ENCODE measurements at regions not wholly inside any gene's neighbourhood (a gene's known extent, or its start where the extent isn't known, plus 50 kb on each side); places are given as distances from the start of the nearest gene placed in this dataset.

DNA sequence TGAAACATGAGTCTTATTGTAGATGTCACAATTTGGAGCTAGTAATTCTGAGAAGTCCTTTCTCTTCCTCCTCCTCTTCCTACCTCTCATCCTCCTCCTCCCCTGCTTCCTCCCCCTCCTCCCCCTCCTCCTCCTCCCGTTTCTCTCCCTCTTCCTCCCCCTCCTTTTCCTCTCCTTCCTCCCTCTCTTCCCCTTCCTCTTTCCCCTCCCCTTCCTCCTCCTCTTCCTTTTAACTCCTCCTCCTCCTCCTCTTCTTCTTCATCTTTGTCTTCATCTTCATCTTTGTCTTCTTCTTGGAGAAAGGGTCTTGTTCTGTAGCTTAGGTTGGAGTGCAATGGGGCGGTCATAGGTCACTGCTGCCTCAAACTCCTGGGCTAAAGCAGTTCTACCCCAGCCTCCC lies 161.8 kb downstream of the PCDH7 start (continued):
- TF ChIP-seq, protein P1, sequence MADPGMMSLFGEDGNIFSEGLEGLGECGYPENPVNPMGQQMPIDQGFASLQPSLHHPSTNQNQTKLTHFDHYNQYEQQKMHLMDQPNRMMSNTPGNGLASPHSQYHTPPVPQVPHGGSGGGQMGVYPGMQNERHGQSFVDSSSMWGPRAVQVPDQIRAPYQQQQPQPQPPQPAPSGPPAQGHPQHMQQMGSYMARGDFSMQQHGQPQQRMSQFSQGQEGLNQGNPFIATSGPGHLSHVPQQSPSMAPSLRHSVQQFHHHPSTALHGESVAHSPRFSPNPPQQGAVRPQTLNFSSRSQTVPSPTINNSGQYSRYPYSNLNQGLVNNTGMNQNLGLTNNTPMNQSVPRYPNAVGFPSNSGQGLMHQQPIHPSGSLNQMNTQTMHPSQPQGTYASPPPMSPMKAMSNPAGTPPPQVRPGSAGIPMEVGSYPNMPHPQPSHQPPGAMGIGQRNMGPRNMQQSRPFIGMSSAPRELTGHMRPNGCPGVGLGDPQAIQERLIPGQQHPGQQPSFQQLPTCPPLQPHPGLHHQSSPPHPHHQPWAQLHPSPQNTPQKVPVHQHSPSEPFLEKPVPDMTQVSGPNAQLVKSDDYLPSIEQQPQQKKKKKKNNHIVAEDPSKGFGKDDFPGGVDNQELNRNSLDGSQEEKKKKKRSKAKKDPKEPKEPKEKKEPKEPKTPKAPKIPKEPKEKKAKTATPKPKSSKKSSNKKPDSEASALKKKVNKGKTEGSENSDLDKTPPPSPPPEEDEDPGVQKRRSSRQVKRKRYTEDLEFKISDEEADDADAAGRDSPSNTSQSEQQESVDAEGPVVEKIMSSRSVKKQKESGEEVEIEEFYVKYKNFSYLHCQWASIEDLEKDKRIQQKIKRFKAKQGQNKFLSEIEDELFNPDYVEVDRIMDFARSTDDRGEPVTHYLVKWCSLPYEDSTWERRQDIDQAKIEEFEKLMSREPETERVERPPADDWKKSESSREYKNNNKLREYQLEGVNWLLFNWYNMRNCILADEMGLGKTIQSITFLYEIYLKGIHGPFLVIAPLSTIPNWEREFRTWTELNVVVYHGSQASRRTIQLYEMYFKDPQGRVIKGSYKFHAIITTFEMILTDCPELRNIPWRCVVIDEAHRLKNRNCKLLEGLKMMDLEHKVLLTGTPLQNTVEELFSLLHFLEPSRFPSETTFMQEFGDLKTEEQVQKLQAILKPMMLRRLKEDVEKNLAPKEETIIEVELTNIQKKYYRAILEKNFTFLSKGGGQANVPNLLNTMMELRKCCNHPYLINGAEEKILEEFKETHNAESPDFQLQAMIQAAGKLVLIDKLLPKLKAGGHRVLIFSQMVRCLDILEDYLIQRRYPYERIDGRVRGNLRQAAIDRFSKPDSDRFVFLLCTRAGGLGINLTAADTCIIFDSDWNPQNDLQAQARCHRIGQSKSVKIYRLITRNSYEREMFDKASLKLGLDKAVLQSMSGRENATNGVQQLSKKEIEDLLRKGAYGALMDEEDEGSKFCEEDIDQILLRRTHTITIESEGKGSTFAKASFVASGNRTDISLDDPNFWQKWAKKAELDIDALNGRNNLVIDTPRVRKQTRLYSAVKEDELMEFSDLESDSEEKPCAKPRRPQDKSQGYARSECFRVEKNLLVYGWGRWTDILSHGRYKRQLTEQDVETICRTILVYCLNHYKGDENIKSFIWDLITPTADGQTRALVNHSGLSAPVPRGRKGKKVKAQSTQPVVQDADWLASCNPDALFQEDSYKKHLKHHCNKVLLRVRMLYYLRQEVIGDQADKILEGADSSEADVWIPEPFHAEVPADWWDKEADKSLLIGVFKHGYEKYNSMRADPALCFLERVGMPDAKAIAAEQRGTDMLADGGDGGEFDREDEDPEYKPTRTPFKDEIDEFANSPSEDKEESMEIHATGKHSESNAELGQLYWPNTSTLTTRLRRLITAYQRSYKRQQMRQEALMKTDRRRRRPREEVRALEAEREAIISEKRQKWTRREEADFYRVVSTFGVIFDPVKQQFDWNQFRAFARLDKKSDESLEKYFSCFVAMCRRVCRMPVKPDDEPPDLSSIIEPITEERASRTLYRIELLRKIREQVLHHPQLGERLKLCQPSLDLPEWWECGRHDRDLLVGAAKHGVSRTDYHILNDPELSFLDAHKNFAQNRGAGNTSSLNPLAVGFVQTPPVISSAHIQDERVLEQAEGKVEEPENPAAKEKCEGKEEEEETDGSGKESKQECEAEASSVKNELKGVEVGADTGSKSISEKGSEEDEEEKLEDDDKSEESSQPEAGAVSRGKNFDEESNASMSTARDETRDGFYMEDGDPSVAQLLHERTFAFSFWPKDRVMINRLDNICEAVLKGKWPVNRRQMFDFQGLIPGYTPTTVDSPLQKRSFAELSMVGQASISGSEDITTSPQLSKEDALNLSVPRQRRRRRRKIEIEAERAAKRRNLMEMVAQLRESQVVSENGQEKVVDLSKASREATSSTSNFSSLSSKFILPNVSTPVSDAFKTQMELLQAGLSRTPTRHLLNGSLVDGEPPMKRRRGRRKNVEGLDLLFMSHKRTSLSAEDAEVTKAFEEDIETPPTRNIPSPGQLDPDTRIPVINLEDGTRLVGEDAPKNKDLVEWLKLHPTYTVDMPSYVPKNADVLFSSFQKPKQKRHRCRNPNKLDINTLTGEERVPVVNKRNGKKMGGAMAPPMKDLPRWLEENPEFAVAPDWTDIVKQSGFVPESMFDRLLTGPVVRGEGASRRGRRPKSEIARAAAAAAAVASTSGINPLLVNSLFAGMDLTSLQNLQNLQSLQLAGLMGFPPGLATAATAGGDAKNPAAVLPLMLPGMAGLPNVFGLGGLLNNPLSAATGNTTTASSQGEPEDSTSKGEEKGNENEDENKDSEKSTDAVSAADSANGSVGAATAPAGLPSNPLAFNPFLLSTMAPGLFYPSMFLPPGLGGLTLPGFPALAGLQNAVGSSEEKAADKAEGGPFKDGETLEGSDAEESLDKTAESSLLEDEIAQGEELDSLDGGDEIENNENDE (IDR thresholded peaks at IDR 0.05; ENCODE audit: insufficient replicate concordance, low read length): no peak
- no peak for TF ChIP-seq NRF1 (IDR thresholded peaks at IDR 0.05; ENCODE audit: low read depth, low read length)
- TF ChIP-seq POLR2A (IDR thresholded peaks at IDR 0.05; ENCODE audit: control extremely low read depth in 1 of 2, low read depth in 2 of 2, low read length in 2 of 2): no peak
- TF ChIP-seq CHD2 (IDR thresholded peaks at IDR 0.05; ENCODE audit: low read length): no peak
- no peak for TF ChIP-seq BCL11A (IDR thresholded peaks at IDR 0.05; ENCODE audit: low read depth in 2 of 2, low read length in 2 of 2)
- no peak for TF ChIP-seq GTF2F1 (IDR thresholded peaks at IDR 0.05; ENCODE audit: borderline replicate concordance, low read depth, low read length)
- no peak for TF ChIP-seq POLR2AphosphoS5 (IDR thresholded peaks at IDR 0.05; ENCODE audit: low read depth, low read length)
- TF ChIP-seq RNF2 (IDR thresholded peaks at IDR 0.05; ENCODE audit: borderline replicate concordance, low read depth, low read length, missing control alignments, poor library complexity, severe bottlenecking): no peak
- no peak for TF ChIP-seq CBX8 (IDR thresholded peaks at IDR 0.05; ENCODE audit: borderline replicate concordance, low read depth, low read length)
- no peak for TF ChIP-seq SIX5 (IDR thresholded peaks at IDR 0.05; ENCODE audit: low read depth, low read length)
- TF ChIP-seq HDAC6 (IDR thresholded peaks at IDR 0.05; ENCODE audit: low read depth, low read length): no peak
- no peak for TF ChIP-seq TEAD4 (IDR thresholded peaks at IDR 0.05; ENCODE audit: low read depth, low read length)
- no peak for TF ChIP-seq NANOG (IDR thresholded peaks at IDR 0.05; ENCODE audit: insufficient read depth, low read depth, low read length, poor library complexity, severe bottlenecking)
